GM06990 (cell line): ENCODE measurements at regions not wholly inside any gene's neighbourhood (a gene's known extent, or its start where the extent isn't known, plus 50 kb on each side); places are given as distances from the start of the nearest gene placed in this dataset.

Source experiments
- DNase-seq: peaks from one replicate; pipeline ENCODE4 v3.0.0-alpha.2; 2011; ENCODE audit not compliant: insufficient read length; ENCODE audit errors: extremely low read depth
- H3K27me3 ChIP-seq: replicated peaks from 2 replicates; pipeline ENCODE4 v1.6.0; 2011; ENCODE audit warnings: low read length; ENCODE audit not compliant: control insufficient read depth, insufficient read depth
- H3K36me3 ChIP-seq: 2 replicates; pipeline ENCODE4 v1.5.1; 2011; ENCODE audit warnings: low read length; ENCODE audit not compliant: control insufficient read depth, insufficient read depth
- H3K4me3 ChIP-seq: replicated peaks from 2 replicates; pipeline ENCODE4 v1.5.1; 2011; ENCODE audit warnings: low read depth, mild to moderate bottlenecking, control low read depth, low read length
- CTCF ChIP-seq: IDR thresholded peaks from 2 replicates; pipeline ENCODE4 v1.5.1; 2011; ENCODE audit warnings: low read length, control low read depth, mild to moderate bottlenecking, inconsistent platforms; ENCODE audit not compliant: insufficient read depth, poor library complexity, severe bottlenecking

- no peak for TF ChIP-seq CTCF
- no peaks in the 10 kb centered on the region for H3K27me3 ChIP-seq
- H3K36me3 ChIP-seq, result no peaks in the 10 kb centered on the region
- DNase-seq, result no peak
- H3K4me3 ChIP-seq, result no peak overlapping the region
Measured at GRCh38 chr11:105241136-105241535, 101.6 kb upstream of the CARD18 start.

- TF ChIP-seq CTCF, result no peak
- no peak overlapping the region for H3K4me3 ChIP-seq
- no peaks in the 10 kb centered on the region for H3K36me3 ChIP-seq
- DNase-seq, result no peak
- no peaks in the 10 kb centered on the region for H3K27me3 ChIP-seq
Measured at GRCh38 chr11:105236664-105237063, 97.1 kb upstream of the CARD18 start.

- DNase-seq, result no peak
- Histone ChIP-seq H3K27me3 (no peaks in the 10 kb centered on the region), H3K4me3 (no peak overlapping the region), H3K36me3 (no peaks in the 10 kb centered on the region)
- no peak for TF ChIP-seq CTCF
Measured at GRCh38 chr11:105233285-105233684, 93.7 kb upstream of the CARD18 start.

GRCh38 chr11:105232021-105232420, 92.5 kb upstream of the CARD18 start:
- Histone ChIP-seq H3K36me3 (no peaks in the 10 kb centered on the region), H3K27me3 (no peaks in the 10 kb centered on the region), H3K4me3 (no peak overlapping the region)
- DNase-seq, result no peak
- no peak for TF ChIP-seq CTCF

GRCh38 chr11:105230586-105230985, 91.0 kb upstream of the CARD18 start:
- DNase-seq, result no peak
- no peak for TF ChIP-seq CTCF
- Histone ChIP-seq H3K36me3 (no peaks in the 10 kb centered on the region), H3K4me3 (no peak overlapping the region), H3K27me3 (no peaks in the 10 kb centered on the region)

- no peak for DNase-seq
- no peak for TF ChIP-seq CTCF
Measured at GRCh38 chr11:105229761-105230160, 90.2 kb upstream of the CARD18 start.

More at GRCh38 chr11:105229761-105230160, 90.2 kb upstream of the CARD18 start:
- H3K4me3 ChIP-seq, result no peak overlapping the region
- H3K27me3 ChIP-seq, result no peaks in the 10 kb centered on the region
- no peaks in the 10 kb centered on the region for H3K36me3 ChIP-seq
